ENCODE measurements at regions not wholly inside any gene's neighbourhood (a gene's known extent, or its start where the extent isn't known, plus 50 kb on each side); places are given as distances from the start of the nearest gene placed in this dataset.

GRCh38 chr10:79007018-79007417 lies 61.7 kb upstream of the ZMIZ1 start:
- H3K4me3 ChIP-seq (replicated peaks in 1 of 3) = no peak overlapping the region
- no peak for TF ChIP-seq POLR2A (IDR thresholded peaks at IDR 0.05)
- no peak for TF ChIP-seq CTCF (IDR thresholded peaks at IDR 0.05)
- H3K36me3 ChIP-seq = no peaks in the 10 kb centered on the region
- 95% methylated on average over 8 of the region's 8 CpGs for WGBS, 2 donors
- intact Hi-C loops (cut with DNase I) = no loop called here
- no peak for DNase-seq
- H3K27ac ChIP-seq = peak overlapping the region in 1 of 3 donors; percentile 6
- peaks cover 45 to 55% of the 10 kb centered on the region in 2 donors for H3K4me1 ChIP-seq
- H3K9me3 ChIP-seq = no peaks in the 10 kb centered on the region
- H3K27me3 ChIP-seq = no peaks in the 10 kb centered on the region

GRCh38 chr10:79007421-79008319 lies 61.1 kb upstream of the ZMIZ1 start:
- TF ChIP-seq POLR2A (IDR thresholded peaks at IDR 0.05) = no peak
- no peak for TF ChIP-seq CTCF (IDR thresholded peaks at IDR 0.05)
- intact Hi-C loops (cut with DNase I) = no loop called here
- DNase-seq = peak; percentile 55 to 72
- Histone ChIP-seq H3K9me3 (no peaks in the 10 kb centered on the region), H3K36me3 (no peaks in the 10 kb centered on the region), H3K4me3 (replicated peaks in 1 of 3) (no peak overlapping the region), H3K27me3 (no peaks in the 10 kb centered on the region), H3K4me1 (peaks cover 45 to 55% of the 10 kb centered on the region in 2 donors), H3K27ac (peak overlapping the region in 1 of 3 donors; percentile 6)
- 71 to 81% methylated on average over 5 of the region's 5 CpGs for WGBS, 2 donors

GRCh38 chr10:79009145-79009544 lies 59.6 kb upstream of the ZMIZ1 start:
- intact Hi-C loops (cut with DNase I) = no loop called here
- Histone ChIP-seq H3K4me1 (peaks cover 44 to 54% of the 10 kb centered on the region in 2 donors), H3K27ac (no peak overlapping the region), H3K27me3 (no peaks in the 10 kb centered on the region), H3K36me3 (no peaks in the 10 kb centered on the region), H3K9me3 (no peaks in the 10 kb centered on the region), H3K4me3 (replicated peaks in 1 of 3) (no peak overlapping the region)
- TF ChIP-seq POLR2A (IDR thresholded peaks at IDR 0.05) (no peak), CTCF (IDR thresholded peaks at IDR 0.05) (no peak)
- WGBS, 2 donors = 96% methylated on average over 3 to 5 of the region's 5 CpGs
- DNase-seq = no peak

- no peak for TF ChIP-seq POLR2A (IDR thresholded peaks at IDR 0.05)
- no peak for TF ChIP-seq CTCF (IDR thresholded peaks at IDR 0.05)
- Histone ChIP-seq H3K27me3 (no peaks in the 10 kb centered on the region), H3K4me3 (replicated peaks in 1 of 3) (no peak overlapping the region), H3K27ac (peak overlapping the region; percentile 71 to 96 (median 96)), H3K9me3 (no peaks in the 10 kb centered on the region), H3K36me3 (no peaks in the 10 kb centered on the region), H3K4me1 (peaks cover 43 to 47% of the 10 kb centered on the region in 2 donors)
- intact Hi-C loops (cut with DNase I) = no loop called here
- 82 to 95% methylated on average over 4 of the region's 4 CpGs for WGBS, 2 donors
- no peak for DNase-seq
These were observed 56.2 kb upstream of the ZMIZ1 start for GRCh38 chr10:79012567-79012966.

GRCh38 chr10:79013406-79013987 lies 55.3 kb upstream of the ZMIZ1 start:
- no peak overlapping the region for H3K4me3 ChIP-seq (replicated peaks in 1 of 3)
- WGBS, 2 donors = 23 to 43% methylated on average over 12 of the region's 12 CpGs
- no peaks in the 10 kb centered on the region for H3K27me3 ChIP-seq
- H3K9me3 ChIP-seq = no peaks in the 10 kb centered on the region
- peak overlapping the region; percentile 91 to 99 (median 96) for H3K27ac ChIP-seq
- intact Hi-C loops (cut with DNase I) = no loop called here
- H3K4me1 ChIP-seq = peaks cover 39 to 42% of the 10 kb centered on the region in 2 donors
- DNase-seq = peak; percentile 84 to 87
- no peak for TF ChIP-seq CTCF (IDR thresholded peaks at IDR 0.05)
- TF ChIP-seq POLR2A (IDR thresholded peaks at IDR 0.05) = peak in 1 of 2 donors; percentile 67
- H3K36me3 ChIP-seq = no peaks in the 10 kb centered on the region

Data from thyroid gland (tissue), 4 donors.